ENCODE measurements at regions not wholly inside any gene's neighbourhood (a gene's known extent, or its start where the extent isn't known, plus 50 kb on each side); places are given as distances from the start of the nearest gene placed in this dataset.
"Not testable (repeated sequence)": the region's sequence is repeated elsewhere in the genome, so short reads cannot be mapped to it uniquely, and the experiment has no call there.

DNA sequence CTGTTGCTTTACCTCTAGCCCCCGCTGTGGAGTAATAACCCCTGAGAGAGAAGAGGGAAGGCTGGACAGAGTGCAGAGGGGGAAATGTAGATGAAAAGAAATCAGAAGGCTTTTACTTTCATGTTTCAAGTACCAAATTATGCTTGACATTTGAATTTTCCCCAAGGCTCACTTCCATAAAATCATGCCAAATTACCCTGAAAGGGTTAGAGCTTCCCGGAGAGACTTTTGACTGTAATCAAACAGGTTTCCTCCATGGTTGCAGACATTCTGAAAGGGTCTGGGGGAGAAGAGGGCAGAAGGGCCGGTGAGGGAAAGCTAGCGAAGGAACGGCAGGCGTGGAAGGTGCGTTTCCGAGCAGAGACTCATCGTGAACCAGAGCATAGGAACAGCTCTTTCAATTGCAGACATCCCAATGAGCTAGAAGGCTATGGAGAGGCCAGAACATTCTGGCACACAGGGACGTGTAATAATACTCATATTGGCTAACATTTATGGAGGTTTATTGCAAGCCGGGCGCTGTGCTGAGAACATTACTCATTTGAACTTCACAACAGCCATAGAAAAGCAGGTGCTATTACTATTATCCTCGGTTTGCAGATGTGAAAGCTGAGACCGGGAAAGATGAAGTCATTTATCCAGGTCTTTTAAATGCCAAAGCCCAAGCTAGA lies 620.8 kb upstream of the AUTS2 start:
- no peak for DNase-seq

DNA sequence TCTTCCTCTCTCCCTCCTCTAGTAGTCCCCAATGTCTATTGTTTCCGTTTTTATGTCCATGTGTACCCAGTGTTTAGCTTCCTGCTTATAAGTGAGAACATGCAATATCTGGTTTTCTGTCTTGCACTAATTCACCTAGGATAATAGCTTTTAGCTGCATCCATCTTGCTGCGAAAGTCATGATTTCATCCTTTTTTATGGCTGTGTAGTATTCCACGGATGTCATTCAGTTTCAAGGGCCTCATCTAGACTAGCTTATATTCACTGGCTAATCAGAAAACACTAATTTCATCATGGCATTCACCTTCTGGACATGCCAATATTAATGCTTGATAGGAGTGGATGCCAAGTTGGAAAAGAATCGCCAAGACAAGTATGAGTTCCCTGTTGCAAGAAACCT lies 619.6 kb upstream of the AUTS2 start:
- no peak for DNase-seq

DNA sequence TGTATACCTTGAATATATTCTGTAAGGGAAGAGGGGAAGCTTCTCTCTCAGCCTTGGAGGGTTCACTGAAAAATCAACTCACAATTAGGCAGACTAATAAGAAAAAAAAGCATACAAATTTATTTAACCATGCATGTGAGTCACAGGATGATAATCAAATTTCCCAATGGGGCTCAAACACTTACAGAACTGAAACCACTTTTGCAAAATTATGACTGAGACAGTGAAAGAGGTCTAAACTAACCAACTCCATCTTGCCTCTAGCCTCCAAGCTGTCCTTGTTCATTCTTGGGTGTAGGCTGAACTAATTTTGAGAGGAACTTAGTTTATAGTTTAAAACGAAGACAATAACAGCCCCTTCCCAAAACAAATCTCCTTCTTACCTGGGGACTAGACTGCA lies 618.3 kb upstream of the AUTS2 start:
- DNase-seq = no peak

DNA sequence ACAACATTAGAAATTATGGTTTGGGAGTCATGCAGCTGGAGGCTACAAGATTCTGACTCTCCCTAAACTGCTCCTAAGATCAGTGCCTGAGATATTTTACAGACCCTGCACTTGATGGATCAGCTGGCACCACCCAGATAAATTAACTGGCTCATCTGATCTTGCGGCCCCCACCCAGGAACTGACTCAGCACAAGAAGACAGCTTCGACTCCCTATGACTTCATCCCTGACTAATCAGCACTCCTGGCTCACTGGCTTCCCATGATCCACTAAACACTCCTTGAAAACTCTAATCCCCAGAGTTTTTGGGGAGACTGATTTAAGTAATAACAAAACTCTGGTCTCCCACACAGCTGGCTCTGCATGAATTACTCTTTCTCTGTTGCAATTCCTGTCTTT lies 617.8 kb upstream of the AUTS2 start:
- not testable (repeated sequence) for DNase-seq

DNA sequence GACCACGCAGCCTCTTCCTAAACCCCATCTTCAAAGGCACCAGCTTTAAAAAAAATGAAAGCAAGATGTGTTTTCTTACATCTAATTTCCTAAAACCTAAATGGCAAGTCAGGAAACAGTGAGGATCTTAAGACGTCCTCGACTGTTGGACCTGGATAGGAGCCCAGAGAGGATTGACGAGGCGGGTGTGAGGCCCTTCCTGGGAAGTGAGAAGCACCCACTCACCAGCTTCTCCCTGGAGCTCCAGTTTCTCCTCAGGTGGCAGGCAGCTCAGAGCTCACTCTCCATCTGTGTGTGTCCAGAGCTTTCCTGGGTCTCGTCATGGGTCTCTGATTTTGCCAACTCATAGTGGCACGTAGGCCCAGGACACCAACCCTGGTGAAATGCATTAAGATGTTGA lies 614.0 kb upstream of the AUTS2 start:
- no peak for DNase-seq

DNA sequence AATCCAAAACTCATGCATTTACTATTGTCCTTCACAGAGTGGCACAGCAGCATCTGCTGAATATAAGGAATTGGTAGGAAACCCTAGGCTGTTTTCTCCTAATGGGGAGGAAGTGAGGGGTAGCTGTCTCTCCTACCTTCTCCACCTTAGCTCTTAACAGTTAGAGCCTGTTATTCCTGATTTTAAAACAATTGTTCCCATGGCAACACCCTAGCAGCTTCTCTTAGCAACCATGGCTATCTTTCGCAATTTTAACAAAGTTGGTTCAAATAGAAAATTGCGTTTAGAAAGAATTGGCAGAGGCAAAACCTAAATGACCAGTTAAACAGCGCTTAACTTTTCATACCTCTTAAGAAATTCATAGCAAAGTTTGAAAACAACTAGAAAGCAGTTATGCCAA lies 603.4 kb upstream of the AUTS2 start:
- no peak for DNase-seq

DNA sequence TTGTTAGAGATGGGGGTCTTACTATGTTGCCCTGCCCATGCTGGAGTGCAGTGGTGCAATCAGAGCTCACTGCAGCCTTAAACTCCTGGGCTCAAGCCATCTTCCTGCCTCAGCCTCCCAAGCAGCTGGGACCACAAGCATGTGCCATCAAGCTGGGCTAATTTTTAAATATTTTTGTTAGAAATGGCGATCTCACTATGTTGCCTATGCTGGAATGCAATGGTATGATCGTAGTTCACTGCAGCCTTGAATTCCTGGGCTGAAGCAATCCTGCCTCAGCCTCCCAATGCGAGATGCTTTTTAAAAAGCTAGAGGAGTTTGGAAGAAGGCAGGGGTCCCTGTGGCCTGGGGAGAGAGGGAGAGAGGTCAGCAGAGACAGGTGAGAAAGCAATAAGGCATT lies 600.1 kb upstream of the AUTS2 start:
- DNase-seq = no peak

DNA sequence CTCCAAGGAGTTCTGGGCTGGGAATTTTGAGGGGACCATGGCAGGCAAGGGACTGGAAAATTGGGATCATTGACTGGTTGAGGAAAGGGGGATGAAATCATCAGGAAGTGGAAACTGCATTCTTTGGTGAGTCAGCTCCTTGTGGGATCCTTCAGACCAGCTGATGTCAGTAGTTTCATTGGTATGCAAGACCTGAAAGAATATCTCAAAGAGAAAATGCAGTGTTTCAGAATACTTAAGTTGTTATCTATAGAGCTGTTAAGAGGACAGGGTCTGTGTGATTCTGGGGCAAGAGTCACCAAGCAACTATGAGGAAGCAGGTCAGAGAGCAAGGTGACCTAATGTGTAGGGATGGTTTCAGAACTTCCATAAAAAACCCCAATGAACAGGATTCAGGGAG lies 595.9 kb upstream of the AUTS2 start:
- DNase-seq = no peak

DNA sequence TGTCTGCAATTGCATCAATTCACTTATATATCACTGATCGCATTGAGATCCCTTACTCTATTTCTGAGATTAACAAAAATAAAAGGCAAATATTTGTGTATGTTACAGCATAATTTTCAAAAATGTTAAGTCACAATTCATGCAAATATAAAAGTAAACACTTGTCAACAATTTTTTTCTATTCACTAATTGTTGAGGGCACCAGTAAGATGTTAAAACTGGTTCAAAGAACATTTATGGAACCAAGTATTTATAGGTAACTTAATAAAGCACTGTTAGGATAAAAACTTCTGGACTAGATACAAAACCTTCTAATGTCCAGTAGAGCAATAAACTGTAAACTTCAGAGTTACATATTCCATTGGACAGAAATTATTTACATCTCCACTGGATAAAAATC lies 586.1 kb upstream of the AUTS2 start:
- DNase-seq = no peak

DNA sequence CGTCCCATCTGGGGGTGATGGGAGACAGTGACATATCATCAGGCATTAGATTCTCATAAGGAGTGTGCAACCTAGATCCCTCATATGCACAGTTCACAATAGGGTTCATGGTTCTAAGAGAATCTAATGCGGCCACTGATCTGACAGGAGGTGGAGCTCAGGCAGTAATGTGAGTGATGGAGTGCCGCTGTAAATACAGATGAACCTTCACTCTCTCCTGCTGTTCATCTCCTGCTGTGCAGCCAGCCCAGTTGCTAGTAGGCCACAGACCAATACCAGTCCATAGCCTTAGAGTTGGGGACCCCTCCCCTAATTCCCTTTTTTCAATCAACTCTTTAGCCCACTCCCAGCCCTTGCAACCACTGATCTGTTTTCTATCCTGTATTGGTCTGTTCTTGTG lies 581.1 kb upstream of the AUTS2 start:
- DNase-seq = no peak

DNA sequence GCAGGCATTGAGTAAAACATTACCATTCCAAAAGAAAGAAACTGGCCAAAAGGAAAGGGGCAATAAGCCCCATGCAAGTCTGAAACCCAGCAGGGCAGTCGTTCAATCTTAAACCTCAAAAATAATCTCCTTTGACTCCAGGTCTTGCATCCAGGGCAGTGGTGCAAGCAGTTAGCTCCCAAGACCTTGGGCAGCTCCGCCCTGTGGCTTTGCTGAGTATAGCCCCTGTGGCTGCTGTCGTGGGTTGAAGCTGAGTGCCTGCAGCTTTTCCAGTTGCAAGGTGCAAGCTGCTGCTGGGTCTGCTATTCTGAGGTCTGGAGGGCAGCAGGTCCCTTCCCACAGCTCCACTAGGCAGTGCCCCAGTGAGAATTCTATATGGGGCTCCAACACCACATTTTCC lies 580.1 kb upstream of the AUTS2 start:
- DNase-seq = no peak

DNA sequence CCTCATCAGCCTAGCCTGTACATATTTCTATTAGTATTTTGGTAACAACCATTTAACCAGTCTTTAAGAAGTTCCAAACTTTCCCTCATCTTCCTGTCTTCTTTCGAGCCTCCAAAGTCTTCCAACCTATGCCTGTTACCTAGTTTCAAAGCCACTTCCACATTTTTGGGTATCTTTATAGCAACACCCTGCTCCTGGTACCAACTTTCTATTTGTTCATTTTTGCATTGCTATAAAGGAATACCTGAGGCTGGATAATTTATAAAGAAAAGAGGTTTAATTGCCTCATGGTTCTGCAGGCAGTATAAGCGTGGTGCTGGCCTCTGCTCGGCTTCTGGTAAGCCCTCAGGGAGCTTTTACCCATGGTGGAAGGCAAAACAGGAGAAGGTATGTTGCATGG lies 578.8 kb upstream of the AUTS2 start:
- DNase-seq = no peak

DNA sequence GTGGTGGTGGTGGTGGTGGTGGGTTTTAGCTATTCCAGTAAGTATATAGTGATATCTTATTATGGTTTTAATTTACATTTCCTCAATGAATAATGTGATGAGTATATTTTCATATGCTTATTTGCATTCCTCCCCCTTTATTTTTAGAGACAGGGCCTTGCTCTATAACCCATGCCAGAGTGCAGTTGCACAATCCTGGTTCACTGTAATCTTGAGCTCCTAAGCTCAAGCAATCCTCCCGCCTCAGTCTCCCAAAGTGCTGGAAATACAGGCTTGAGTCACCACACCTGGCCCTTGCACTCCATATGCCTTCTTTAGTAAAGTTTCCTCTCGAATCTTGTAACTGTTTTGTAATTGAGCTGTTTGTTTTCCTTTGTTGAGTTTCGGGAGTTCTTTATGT lies 577.7 kb upstream of the AUTS2 start:
- no peak for DNase-seq

DNA sequence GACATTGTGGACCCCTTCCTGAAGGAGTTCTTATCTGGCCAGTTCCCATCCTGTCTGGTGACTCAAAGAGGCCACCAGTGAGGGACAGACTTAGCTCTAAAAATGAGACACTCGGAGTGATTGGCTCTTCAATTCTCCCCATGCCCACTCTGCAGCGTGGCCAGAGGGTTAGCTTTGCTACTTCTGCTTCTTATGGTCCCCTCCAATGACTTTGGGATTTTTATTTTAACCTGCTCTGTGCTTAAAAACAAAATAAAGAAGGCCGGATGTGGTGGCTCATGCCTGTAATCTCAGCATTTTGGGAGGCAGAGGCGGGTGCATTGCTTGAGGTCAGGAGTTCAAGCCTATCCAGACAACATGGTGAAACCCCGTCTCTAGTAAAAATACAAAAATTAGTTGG lies 573.0 kb upstream of the AUTS2 start:
- DNase-seq = no peak

DNA sequence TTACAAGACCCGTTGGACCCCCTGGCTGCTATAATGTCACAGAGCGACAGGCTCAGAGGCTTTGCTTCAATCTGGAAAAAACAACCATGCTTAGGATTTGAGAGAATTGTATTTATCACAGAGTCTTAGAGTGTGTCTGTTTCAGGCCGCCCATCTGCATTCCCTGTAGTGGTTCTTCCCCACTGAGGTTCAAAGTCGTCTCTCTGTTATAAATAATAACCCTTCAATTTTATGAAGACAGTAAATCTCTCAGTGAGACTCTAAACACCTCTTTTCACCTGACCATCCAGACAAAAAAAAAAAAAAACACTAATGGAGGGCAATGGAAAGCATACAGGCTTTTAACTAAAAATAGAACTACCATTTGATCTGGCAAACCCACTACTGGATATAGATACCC lies 565.4 kb upstream of the AUTS2 start:
- no peak for DNase-seq

DNA sequence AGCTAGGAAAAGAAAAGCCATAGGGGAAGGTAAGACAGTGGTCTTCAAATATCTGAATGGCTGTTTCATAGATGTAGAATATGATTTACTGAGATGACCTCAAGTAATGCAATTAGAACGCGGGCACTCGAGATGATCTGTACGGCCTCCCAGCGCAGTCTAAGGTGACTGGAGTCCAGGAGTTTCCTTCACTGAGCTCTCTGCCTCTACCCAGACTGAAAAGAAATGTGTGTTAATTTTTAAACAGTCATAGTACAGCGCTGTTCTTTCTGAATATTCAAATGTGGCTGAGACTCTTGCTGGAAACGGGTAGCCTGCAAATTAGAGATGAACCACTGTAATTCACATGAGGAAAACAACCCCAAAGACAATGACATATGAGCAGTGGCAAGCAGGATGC lies 562.4 kb upstream of the AUTS2 start:
- no peak for DNase-seq

DNA sequence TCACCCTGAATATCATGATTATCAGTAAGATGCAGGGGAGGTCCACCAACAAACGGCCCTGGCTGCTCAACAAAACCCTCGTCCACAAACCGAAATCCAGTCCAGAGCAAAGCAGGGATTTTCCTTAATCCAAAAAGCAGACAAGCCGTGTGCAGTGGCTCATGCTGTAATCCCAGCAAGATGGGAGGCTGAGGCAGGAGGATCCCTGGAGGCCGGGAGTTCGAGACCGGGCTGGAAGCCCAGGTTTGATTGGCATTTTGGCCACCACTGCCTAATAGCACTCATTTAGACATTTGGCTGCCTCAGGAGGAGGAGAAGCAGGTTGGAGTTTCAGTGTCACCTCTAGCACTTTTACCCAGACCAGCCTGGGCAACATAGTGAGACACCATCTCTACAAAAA lies 562.0 kb upstream of the AUTS2 start:
- DNase-seq = no peak

DNA sequence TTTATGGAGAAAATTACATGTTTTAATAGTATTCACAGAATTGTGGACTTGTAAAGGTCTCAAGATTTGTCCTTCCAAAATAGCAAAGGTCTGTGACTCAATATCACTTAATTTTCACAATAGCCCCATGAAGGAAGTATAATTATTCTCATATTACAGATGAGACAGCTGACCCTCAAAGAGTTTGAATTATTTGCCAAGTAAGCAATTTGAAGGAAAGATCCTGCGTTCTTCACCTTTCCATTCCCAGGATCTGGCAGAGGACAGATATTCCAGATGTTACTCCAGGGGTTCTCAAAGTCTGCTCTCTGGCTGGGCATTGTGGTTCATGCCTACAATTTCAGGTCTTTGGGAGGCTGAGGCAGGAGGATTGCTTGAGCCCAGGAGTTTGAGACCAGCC lies 559.4 kb upstream of the AUTS2 start:
- DNase-seq = no peak

DNA sequence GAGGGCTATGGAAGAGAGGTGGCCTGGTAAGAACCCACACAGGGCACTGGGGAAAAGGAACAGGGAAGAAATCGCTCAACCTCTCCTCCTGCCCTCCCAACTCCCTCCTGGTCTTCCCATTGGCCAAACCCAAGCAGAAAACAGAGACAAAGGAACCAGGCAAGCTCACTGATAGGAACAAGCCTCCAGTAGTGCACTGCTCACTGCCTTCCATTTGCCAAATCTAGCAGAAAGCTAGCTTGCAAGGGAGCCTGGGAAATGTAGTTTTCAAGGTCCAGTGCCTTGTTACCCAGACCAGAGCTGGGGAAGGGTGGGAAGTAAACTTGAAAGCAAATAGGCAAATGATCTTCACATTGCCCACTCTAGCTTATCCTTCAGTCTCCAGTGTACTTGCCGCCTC lies 556.1 kb upstream of the AUTS2 start:
- no peak for DNase-seq

DNA sequence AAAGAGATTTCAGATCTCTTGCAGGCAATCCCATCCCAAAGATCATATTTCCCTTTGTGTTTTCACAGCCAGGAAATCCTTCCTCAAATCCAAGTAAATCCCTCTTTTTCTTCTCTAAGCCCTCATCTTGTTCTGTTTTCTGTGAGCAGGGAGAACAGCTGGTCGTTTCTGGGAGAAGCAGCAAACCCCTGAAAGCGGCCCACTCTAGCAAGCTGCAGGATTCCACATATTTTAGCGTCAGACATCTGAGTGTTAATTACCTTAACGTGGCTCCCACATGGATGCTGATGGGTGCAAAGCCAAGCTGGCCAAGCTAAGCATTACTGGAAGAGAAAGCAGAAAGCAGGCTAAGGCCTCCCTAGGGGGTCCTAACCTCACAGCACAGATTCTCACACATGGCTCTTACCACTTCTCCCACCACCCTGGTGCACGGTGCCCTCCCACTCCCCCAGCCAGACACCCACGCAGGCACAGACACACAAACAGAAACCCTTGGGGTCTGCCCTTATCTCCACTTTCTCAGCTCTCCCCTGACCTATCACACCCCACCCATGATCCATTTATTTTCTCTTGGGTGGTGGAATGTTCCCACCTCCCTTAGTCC lies 551.0 kb upstream of the AUTS2 start:
- DNase-seq = peak; percentile 10

DNA sequence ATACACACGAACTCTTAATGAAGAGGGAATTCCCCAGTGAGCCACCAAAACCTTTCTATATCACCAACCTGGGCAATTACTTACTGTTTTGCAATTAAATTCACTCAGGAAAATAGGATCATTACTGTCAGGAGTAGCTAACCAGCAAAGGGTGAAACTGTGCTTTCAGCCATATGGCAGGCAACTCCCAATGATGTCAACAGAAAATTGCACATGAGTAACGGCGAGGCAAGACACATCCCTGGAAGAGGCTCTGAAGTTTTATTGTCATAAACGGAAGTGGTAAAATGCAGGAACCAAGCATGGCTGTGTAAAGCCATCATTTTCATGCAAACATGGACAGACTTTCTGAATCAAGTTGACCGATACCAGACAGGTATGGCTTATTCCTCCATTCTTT lies 548.9 kb upstream of the AUTS2 start:
- DNase-seq = peak; percentile 41

DNA sequence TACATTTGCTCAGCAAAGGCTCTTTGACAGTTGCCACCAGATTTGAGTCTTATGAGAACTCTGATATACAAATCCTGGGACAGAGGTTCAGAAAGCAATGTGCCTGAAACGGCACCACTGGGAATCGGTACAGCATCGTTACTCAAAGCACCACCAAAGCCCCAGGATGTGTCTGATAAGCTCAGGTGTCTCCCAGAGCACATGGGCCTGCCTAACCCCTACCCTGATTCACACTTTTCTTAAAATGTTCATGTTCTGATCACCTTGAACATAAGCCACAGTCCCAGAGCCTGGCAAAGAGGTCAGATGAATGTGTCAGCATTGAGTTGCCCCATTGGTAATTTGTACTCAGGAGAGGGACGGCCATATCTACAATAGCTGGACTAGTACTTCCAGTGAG lies 545.8 kb upstream of the AUTS2 start:
- no peak for DNase-seq

DNA sequence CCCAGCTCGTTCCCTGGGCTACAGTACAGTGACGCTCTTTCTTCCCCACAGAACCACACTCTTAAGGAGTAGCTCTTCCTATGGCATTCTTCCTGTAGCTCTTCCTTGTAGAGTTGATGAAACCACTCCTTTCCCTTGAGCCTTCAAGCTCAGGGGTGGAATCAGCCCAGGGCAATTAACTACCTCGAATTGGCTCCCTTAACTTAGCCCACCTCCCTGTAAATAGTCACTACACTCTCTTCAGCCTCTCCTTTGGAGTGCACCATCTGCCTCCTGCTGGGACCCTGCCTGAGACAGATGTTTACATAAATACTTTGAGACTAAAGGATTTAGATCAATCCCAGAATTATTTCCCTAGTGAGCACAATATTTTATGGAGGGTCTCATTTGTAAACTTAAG lies 537.8 kb upstream of the AUTS2 start:
- peak; percentile 37 for DNase-seq

DNA sequence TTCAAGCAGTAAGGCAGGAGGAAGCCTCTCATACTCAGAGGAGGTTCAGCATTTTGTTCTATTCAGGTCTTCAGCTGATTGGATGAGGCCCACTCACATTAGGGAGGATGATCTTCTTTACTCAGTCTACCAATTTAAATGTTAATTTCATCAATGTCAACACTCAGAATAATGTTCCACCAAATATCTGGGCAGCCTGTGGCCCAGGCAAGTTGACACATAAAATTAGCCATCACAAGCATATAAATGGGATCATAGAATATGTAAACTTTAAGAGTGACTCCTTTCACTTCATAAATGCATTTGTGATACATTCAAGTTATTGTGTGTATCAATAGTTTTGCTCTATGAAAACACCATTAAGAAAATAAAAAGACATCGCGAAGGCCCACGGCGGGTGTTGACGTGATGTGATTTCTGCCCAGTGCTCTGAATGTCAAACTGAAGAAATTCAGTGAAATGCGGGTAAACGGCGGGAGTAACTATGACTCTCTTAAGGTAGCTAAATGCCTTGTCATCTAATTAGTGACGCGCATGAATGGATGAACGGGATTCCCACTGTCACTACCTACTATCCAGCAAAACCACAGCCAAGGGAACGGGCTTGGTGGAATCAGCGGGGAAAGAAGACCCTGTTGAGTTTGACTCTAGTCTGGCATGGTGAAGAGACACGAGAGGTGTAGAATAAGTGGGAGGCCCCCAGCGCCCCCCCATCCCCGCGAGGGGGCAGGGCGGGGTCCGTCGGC lies 536.1 kb upstream of the AUTS2 start:
- no peak for DNase-seq

DNA sequence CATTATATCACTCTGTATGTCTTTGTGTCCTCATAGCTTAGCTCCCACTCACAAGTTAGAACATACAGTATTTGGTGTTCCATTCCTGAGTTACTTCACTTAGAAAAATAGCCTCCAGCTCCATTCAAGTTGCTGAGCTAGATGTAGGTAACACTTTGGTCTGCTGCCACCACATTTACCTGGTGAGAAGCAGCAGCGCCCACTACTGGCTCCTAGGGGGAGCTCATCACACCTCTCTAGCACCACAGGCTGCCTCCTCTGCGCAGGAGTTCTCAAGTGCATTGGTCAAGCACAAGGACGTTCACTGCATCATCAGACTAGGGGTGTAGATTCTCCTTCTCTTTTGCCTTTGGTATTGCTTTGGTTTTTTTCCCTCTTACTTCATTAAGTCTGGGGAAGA lies 530.9 kb upstream of the AUTS2 start:
- DNase-seq = no peak

Measured in NCI-H2171 (cell line).